WTC11 (cell line): ENCODE measurements at regions not wholly inside any gene's neighbourhood (a gene's known extent, or its start where the extent isn't known, plus 50 kb on each side); places are given as distances from the start of the nearest gene placed in this dataset.
"Not testable (repeated sequence)": the region's sequence is repeated elsewhere in the genome, so short reads cannot be mapped to it uniquely, and the experiment has no call there.

Experiments used
- ATAC-seq: fragments of 200-7000 bp; cut with Tn5 transposase; 2 replicates; pipeline ENCODE4 v1.10.0; 2021; ENCODE audit warnings: mild to moderate bottlenecking, moderate library complexity
- CTCF ChIA-PET: fragments of 300-600 bp; sonication (Branson Sonifier 250); formaldehyde crosslinking; loops from one replicate; lab custom pipeline; 2021; ENCODE audit warnings: antibody characterized with exemption; lab: Charles Lee
- POLR2A ChIA-PET: fragments of 350-600 bp; sonication (Branson Sonifier 250); formaldehyde crosslinking; loops from one replicate; lab custom pipeline; 2021; ENCODE audit warnings: antibody characterized with exemption; lab: Charles Lee
- DNase-seq: peaks from one replicate; pipeline ENCODE4 v3.0.0; 2021; ENCODE audit warnings: low spot score
- H3K27ac Mint-ChIP-seq: 2 replicates; pipeline ENCODE4 v1.8.0; 2021; ENCODE audit warnings: mixed read lengths
- H3K27me3 Mint-ChIP-seq: 2 replicates; pipeline ENCODE4 v1.8.0; 2021; ENCODE audit warnings: low read depth, mild to moderate bottlenecking, moderate library complexity, mixed read lengths
- H3K36me3 Mint-ChIP-seq: 2 replicates; pipeline ENCODE4 v1.8.0; 2021; ENCODE audit warnings: mixed read lengths
- H3K4me1 Mint-ChIP-seq: 2 replicates; pipeline ENCODE4 v1.8.0; 2022; ENCODE audit warnings: mixed read lengths
- H3K4me3 Mint-ChIP-seq: 2 replicates; pipeline ENCODE4 v1.8.0; 2021; ENCODE audit warnings: mild to moderate bottlenecking, moderate library complexity, mixed read lengths
- H3K9me3 Mint-ChIP-seq: 2 replicates; pipeline ENCODE4 v1.8.0; 2021; ENCODE audit warnings: mixed read lengths
- AR ChIP-seq: fragments of 250-450 bp; sonication (Bioruptor Pico); IDR thresholded peaks from 2 replicates; pipeline ENCODE4 v1.9.0; 2021; ENCODE audit warnings: mild to moderate bottlenecking
- ATF2 ChIP-seq: sonication (generic); formaldehyde crosslinking; IDR thresholded peaks from 2 replicates; pipeline ENCODE4 v1.8.1; 2022; ENCODE audit warnings: low read depth, missing genetic modification reagents, borderline replicate concordance
- FOXJ3 ChIP-seq: sonication (generic); formaldehyde crosslinking; IDR thresholded peaks from 2 replicates; pipeline ENCODE4 v1.9.0; 2021; ENCODE audit warnings: missing genetic modification reagents, mild to moderate bottlenecking, borderline replicate concordance
- GTF2I ChIP-seq: fragments of 250-450 bp; sonication (Bioruptor Pico); conservative IDR thresholded peaks from 2 replicates; pipeline ENCODE4 v1.4.0; 2021; ENCODE audit warnings: mild to moderate bottlenecking
- JAZF1 ChIP-seq: fragments of 250-450 bp; sonication (Bioruptor Pico); IDR thresholded peaks from 2 replicates; pipeline ENCODE4 v1.9.0; 2021; ENCODE audit warnings: moderate library complexity, mild to moderate bottlenecking, inconsistent platforms
- JUN ChIP-seq: sonication (generic); formaldehyde crosslinking; IDR thresholded peaks from 2 replicates; pipeline ENCODE4 v1.8.0; 2023; ENCODE audit warnings: mild to moderate bottlenecking, missing genetic modification reagents
- NFE2L1 ChIP-seq: sonication (generic); formaldehyde crosslinking; IDR thresholded peaks from 2 replicates; pipeline ENCODE4 v1.8.1; 2023; ENCODE audit warnings: missing genetic modification reagents
- PREB ChIP-seq: sonication (generic); formaldehyde crosslinking; IDR thresholded peaks from 2 replicates; pipeline ENCODE4 v1.8.1; 2022; ENCODE audit warnings: mild to moderate bottlenecking, missing genetic modification reagents, moderate library complexity, borderline replicate concordance
- SMAD3 ChIP-seq: sonication (generic); formaldehyde crosslinking; IDR thresholded peaks from 2 replicates; pipeline ENCODE4 v1.8.0; 2022; ENCODE audit warnings: missing genetic modification reagents, mild to moderate bottlenecking, borderline replicate concordance
- SOX15 ChIP-seq: fragments of 250-450 bp; sonication (Bioruptor Pico); IDR thresholded peaks from 2 replicates; pipeline ENCODE4 v1.9.0; 2021; ENCODE audit warnings: mild to moderate bottlenecking
- TEAD1 ChIP-seq: sonication (generic); formaldehyde crosslinking; IDR thresholded peaks from 2 replicates; pipeline ENCODE4 v1.8.0; 2022; ENCODE audit warnings: mild to moderate bottlenecking, missing genetic modification reagents
- TP53 ChIP-seq: sonication (generic); formaldehyde crosslinking; IDR thresholded peaks from 2 replicates; pipeline ENCODE4 v1.8.1; 2023; ENCODE audit warnings: mild to moderate bottlenecking, missing genetic modification reagents
- ZNF121 ChIP-seq: sonication (generic); formaldehyde crosslinking; IDR thresholded peaks from 2 replicates; pipeline ENCODE4 v1.8.0; 2023; ENCODE audit warnings: missing genetic modification reagents
- ZNF512 ChIP-seq: sonication (generic); formaldehyde crosslinking; IDR thresholded peaks from 2 replicates; pipeline ENCODE4 v1.8.1; 2022; ENCODE audit warnings: missing genetic modification reagents, borderline replicate concordance
- ZNF532 ChIP-seq: fragments of 250-450 bp; sonication (Bioruptor Pico); IDR thresholded peaks from 2 replicates; pipeline ENCODE4 v1.9.0; 2021; ENCODE audit warnings: mild to moderate bottlenecking, borderline replicate concordance
- ZNF671 ChIP-seq: fragments of 250-450 bp; sonication (Bioruptor Pico); IDR thresholded peaks from 2 replicates; pipeline ENCODE4 v1.8.0; 2021; ENCODE audit warnings: mild to moderate bottlenecking
- TF ChIP-seq, protein P1 (sequence below): sonication (generic); formaldehyde crosslinking; IDR thresholded peaks from 2 replicates; pipeline ENCODE4 v1.8.1; 2023; ENCODE audit warnings: mild to moderate bottlenecking, missing genetic modification reagents, moderate library complexity
- TF ChIP-seq, protein P2 (sequence below): fragments of 200-600 bp; IDR thresholded peaks from 2 replicates; pipeline ENCODE4 v1.8.0; 2022; ENCODE audit warnings: antibody characterized with exemption
- TF ChIP-seq, protein P3 (sequence below): fragments of 250-450 bp; sonication (Bioruptor Pico); IDR thresholded peaks from 2 replicates; pipeline ENCODE4 v1.9.0; 2021; ENCODE audit warnings: mild to moderate bottlenecking

- TF ChIP-seq PREB (CRISPR knock-in tag) (no peak), ZNF532 (CRISPR knock-in tag) (no peak), FOXJ3 (no peak), AR (CRISPR knock-in tag) (no peak), TP53 (CRISPR knock-in tag) (no peak), GTF2I (CRISPR knock-in tag) (no peak)
- TF ChIP-seq, protein P1, sequence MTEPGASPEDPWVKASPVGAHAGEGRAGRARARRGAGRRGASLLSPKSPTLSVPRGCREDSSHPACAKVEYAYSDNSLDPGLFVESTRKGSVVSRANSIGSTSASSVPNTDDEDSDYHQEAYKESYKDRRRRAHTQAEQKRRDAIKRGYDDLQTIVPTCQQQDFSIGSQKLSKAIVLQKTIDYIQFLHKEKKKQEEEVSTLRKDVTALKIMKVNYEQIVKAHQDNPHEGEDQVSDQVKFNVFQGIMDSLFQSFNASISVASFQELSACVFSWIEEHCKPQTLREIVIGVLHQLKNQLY (CRISPR knock-in tag), result no peak
- TF ChIP-seq, protein P2, sequence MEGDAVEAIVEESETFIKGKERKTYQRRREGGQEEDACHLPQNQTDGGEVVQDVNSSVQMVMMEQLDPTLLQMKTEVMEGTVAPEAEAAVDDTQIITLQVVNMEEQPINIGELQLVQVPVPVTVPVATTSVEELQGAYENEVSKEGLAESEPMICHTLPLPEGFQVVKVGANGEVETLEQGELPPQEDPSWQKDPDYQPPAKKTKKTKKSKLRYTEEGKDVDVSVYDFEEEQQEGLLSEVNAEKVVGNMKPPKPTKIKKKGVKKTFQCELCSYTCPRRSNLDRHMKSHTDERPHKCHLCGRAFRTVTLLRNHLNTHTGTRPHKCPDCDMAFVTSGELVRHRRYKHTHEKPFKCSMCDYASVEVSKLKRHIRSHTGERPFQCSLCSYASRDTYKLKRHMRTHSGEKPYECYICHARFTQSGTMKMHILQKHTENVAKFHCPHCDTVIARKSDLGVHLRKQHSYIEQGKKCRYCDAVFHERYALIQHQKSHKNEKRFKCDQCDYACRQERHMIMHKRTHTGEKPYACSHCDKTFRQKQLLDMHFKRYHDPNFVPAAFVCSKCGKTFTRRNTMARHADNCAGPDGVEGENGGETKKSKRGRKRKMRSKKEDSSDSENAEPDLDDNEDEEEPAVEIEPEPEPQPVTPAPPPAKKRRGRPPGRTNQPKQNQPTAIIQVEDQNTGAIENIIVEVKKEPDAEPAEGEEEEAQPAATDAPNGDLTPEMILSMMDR, result no peak
Observed at GRCh38 chr16:47977802-47978201, 178.0 kb downstream of the ABCC12 start (continued).

- CTCF ChIA-PET, result interaction anchor here (0.7 to 2.6 kb wide), 4 partner anchors 9 to 78 kb away, joined by 3 to 12 read pairs (median 4); no protein-coding TSS in a partner anchor
Observed at GRCh38 chr16:47976636-47977210, 179.1 kb downstream of the ABCC12 start.

DNA sequence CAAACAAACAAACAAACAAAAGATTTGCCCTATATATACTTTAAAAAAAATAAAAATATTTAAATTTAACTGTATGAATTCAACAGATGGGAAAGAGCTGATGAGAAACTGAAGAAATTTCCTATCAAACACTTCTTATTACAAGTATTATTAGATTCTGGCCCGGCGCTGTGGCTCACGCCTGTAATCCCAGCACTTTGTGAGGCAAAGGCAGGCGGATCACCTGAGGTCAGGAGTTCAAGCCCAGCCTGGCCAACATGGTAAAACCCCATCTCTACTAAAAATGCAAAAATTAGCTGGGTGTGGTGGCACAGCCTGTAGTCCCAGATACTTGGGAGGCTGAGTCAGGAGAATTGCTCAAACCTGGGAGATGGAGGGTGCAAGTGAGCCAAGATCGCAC lies 180.8 kb downstream of the ABCC12 start:
- DNase-seq, H3K4me3 Mint-ChIP-seq, H3K36me3 Mint-ChIP-seq, H3K27me3 Mint-ChIP-seq, H3K27ac Mint-ChIP-seq, POLR2A ChIA-PET, H3K9me3 Mint-ChIP-seq, ATAC-seq, H3K4me1 Mint-ChIP-seq, CTCF ChIA-PET: not testable (repeated sequence)

More at GRCh38 chr16:47976636-47977210, 179.1 kb downstream of the ABCC12 start:
- POLR2A ChIA-PET, result no interaction called here
- peaks cover 6% of the 10 kb centered on the region for H3K4me1 Mint-ChIP-seq
- no peaks in the 10 kb centered on the region for H3K9me3 Mint-ChIP-seq
- H3K27ac Mint-ChIP-seq, result no peak overlapping the region
- no peaks in the 10 kb centered on the region for H3K36me3 Mint-ChIP-seq
- no peak overlapping the region for H3K4me3 Mint-ChIP-seq
- H3K27me3 Mint-ChIP-seq, result no peaks in the 10 kb centered on the region; the same call in 1 of the 2 replicates
- ATAC-seq, result no peak
- TF ChIP-seq, protein P3, sequence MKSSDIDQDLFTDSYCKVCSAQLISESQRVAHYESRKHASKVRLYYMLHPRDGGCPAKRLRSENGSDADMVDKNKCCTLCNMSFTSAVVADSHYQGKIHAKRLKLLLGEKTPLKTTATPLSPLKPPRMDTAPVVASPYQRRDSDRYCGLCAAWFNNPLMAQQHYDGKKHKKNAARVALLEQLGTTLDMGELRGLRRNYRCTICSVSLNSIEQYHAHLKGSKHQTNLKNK (CRISPR knock-in tag), result no peak
- TF ChIP-seq SMAD3 (CRISPR knock-in tag) (no peak), JAZF1 (CRISPR knock-in tag) (no peak), ZNF671 (CRISPR knock-in tag) (no peak), ZNF512 (no peak), NFE2L1 (CRISPR knock-in tag) (no peak), ZNF121 (CRISPR knock-in tag) (no peak), TEAD1 (no peak), JUN (CRISPR knock-in tag) (no peak), ATF2 (CRISPR knock-in tag) (no peak), SOX15 (CRISPR knock-in tag) (no peak)
- no peak for DNase-seq
